ENCODE measurements at regions not wholly inside any gene's neighbourhood (a gene's known extent, or its start where the extent isn't known, plus 50 kb on each side); places are given as distances from the start of the nearest gene placed in this dataset.
"Not testable (repeated sequence)": the region's sequence is repeated elsewhere in the genome, so short reads cannot be mapped to it uniquely, and the experiment has no call there.

DNA sequence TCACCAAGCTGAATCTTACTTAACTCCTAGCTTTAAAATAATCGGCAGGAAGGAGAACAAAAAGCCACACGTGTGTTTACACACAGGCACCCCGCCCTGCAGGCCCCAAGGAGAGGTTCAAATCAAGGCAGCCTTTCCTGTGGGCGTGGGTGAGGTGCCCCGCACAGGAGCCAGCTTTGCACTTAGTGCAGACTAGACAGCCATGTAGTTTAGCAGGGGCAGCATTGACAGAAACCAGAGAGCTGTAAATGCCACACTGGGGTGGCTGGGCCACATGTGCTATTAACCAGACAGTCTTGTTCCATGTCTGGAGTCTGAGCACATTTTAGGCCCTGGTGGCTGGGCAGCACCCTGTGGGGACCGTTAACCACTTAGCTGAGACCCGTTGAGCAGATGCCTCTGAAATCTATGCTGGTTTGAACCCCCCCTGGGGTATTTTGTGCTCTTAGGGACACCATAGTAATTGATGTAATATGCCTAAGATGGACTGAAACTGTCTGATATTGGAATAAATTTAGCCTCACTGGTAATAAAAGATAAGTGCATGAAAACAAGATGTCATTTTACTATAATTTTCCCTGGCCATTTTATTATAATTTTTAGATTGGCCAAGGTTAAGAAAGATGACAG is 106.4 kb upstream of the KCNG1 start:
- DNase-seq (ENCODE audit: low read depth, low spot score): no peak

- DNase-seq (ENCODE audit: low read depth, low spot score): no peak
Measured at GRCh38 chr20:51128198-51128597, 105.3 kb upstream of the KCNG1 start.

GRCh38 chr20:51127713-51128112 is 104.8 kb upstream of the KCNG1 start:
- DNase-seq (ENCODE audit: low read depth, low spot score): no peak

- no peak for DNase-seq (ENCODE audit: low read depth, low spot score)
Measured at GRCh38 chr20:51126337-51126736, 103.4 kb upstream of the KCNG1 start.

DNA sequence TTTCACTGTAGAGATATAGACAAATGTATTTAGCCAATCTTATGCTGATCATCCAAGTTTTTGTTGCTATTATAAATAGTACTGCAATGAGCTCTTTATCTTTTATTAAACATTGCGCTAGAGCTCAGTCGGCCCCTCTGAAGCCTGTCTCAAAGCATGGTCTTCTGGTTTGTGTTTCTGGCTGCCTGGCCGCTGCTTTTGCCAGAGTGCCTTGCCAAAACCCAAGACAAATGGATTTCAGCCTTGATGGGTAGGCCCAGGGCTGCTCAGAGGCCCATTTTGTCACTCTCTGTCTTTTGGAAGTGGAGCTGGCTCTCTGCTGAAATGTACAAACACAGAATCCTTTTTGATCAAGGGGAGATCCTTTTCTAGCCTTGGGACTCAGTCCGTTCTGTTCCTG is 102.9 kb upstream of the KCNG1 start:
- DNase-seq (ENCODE audit: low read depth, low spot score): no peak

DNA sequence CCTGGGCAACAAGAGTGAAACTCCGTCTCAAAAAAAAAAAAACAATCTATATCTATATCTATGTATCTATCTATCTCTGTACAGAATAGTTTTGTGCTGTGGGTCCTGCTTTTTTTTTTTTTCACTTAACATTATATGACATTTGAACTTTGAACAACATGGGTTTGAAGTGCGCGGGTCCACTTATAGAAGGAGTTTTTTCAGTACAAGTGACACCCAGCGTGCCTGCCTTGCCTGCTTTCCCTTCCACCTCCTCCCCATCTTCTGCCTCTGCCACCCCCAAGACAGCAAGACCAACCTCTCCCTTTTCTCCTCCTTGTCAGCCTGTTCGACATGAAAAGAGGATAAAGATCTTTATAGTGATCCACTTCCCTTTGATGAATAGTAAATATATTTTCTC is 102.2 kb upstream of the KCNG1 start:
- DNase-seq (ENCODE audit: low read depth, low spot score): no peak

DNA sequence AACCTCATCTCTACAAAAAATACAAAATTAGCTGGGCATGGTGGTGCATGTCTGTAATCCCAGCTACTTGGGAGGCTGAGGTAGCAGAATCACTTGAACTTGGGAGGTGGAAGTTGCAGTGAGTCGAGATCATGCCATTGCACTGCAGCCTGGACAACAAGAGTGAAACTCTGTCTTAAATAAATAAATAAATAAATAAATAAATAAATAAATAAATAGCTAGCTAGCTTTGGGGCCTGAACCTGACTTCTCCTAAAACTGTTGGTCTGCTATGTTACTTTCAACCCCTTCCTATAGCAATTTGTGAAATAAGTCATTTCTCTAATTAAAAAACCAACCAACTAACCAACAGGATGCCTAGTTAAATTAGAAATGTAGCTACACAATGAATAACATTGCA is 101.0 kb upstream of the KCNG1 start:
- DNase-seq (ENCODE audit: low read depth, low spot score): not testable (repeated sequence)

GRCh38 chr20:51122931-51123658 is 100.2 kb upstream of the KCNG1 start:
- DNase-seq (ENCODE audit: low read depth, low spot score): no peak

GRCh38 chr20:51121901-51122412 is 99.0 kb upstream of the KCNG1 start:
- DNase-seq (ENCODE audit: low read depth, low spot score): no peak

GRCh38 chr20:51121272-51121671 is 98.4 kb upstream of the KCNG1 start:
- no peak for DNase-seq (ENCODE audit: low read depth, low spot score)

DNA sequence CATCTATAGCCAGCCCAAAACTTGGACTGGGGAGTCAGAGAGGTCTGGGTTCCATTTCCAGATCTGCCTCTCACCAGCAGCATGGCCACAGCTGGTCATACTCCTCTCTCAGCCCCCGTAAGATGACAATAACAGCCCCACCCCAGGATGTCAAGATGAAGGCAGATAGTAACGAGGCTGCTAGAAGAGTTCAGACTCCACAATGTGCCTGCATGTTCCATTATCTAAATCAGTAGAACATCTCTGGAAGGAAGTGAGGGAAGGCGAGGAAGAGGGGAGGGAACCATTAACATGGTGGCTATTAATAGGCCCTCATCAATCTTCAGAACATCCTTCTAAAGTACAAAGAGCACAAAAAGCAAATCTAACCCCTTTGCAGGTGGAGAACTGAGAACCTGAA is 98.0 kb upstream of the KCNG1 start:
- no peak for DNase-seq (ENCODE audit: low read depth, low spot score)

GRCh38 chr20:51120438-51120837 is 97.5 kb upstream of the KCNG1 start:
- no peak for DNase-seq (ENCODE audit: low read depth, low spot score)

DNA sequence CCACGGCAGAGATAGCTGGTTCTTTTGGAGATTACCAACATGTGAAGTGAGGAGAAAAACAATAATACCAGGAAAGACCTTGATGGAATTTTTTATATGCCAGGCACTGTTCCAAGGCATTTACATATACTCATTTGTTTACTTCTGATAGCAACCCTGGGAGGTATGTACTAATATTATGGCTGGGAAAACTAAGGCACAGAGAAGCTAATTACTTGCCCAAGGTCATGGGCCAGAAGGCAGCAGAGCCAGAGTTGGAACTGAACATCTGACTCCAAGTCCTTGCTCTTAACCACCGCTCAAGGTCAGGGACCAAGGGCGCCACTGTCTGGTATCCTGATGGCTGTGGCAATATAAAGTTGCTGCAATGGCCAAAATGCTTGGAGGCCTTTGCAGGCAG is 97.0 kb upstream of the KCNG1 start:
- no peak for DNase-seq (ENCODE audit: low read depth, low spot score)

DNA sequence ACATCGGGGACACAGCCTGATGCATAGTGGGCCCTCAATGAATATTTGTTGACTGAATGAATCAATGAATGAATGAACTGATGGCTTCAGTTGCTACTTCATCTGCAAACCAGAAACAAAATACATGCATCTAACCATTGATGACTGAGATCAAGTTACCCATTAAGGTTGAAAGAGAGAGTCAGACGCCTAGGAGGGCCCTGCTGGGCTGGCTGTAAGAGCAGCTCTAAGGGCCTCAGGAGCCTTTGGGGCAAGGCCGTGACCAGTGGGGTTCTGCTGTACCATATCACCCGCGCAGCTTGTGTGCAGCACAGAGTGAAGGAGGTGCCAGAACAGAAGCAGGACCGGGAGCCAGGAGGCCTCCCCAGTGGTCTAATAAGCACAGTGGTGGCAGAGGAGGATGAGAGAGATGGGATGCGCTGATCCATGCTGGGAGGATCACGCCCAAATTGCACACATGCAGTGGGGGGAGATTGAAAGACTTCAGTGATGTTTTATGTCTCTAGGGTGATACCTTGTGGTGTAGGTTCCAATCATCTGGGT is 96.1 kb upstream of the KCNG1 start:
- DNase-seq (ENCODE audit: low read depth, low spot score): no peak

GRCh38 chr20:51118216-51118615 is 95.3 kb upstream of the KCNG1 start:
- DNase-seq (ENCODE audit: low read depth, low spot score): no peak

DNA sequence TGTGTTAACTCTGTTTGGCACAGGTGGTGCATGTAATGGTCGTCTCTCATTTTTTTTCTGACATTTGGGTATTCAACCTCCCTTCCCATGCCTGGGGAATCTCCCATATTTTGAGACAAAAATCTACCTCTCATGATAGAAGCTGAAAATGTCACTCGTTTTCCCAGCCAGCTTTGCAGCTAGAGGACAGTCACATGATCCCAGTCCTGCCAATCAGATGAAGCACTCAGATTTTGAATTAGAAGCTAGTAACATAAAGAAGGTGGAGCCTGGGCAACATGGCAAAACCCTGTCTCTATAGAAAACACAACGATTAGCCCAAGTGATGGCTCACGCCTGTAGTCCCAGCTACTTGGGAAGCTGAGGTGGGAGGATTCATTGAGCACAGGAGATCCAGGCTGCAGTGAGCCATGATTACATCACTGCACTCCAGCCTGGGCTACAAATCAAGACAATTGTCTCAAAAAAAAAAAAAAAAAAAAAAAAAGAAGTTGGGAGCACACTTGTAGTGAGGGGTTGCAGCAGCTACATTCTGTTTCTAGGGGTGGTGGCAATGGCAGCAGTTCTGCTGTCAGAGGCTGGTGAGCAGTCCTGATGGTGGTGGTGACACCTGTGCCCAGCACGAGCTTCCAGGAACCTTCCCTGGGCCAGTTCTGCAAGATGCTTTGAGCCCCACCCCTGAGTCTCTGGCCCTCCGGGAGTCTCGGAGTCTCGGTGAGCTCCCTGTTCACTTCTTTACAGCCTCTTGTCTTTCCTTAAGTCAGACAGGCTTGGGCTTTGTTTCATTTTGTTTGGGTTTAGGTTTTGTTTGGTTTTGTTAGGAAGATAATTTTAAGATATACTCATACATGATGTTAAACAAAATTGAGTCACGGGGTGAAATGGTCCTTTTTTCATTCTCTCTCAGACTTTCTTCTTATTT is 94.1 kb upstream of the KCNG1 start:
- DNase-seq (ENCODE audit: low read depth, low spot score): no peak

- no peak for DNase-seq (ENCODE audit: low read depth, low spot score)
Measured at GRCh38 chr20:51111290-51111689, 88.4 kb upstream of the KCNG1 start.

DNA sequence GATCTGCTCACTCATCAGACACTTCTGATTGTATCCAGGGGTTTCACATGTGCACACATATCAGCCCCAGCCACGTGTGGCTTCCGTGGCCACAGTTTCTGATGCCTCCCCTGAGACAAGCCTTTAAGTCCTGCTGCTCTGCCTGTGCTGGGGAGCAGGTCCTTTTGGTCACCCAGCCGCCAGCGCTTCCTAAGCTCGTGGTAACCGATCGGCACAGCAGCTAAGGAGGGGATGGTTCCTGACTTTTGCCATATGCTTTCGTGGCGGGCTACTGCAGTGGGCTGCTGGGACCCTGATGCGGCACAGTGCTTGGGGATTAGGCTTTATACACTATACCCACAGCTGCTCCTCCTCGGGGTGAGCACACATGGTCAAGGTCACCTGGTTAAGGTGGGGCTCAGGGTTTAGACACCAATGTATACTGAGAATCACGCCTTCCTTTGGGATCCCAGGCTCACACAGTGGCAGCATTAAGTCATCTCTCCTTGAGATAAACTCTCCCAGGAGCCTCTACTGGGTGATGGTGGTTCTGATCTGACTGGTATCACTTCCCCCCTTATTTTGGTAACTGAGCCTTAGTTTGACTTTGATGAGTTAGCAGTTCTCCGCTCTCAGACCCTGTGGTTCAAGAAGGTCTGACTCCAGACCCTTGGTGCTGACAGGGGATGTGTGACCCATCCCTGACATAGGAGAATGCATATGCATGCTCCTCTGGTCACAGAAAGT is 85.9 kb upstream of the KCNG1 start:
- no peak for DNase-seq (ENCODE audit: low read depth, low spot score)

GRCh38 chr20:51106011-51106410 is 83.1 kb upstream of the KCNG1 start:
- DNase-seq (ENCODE audit: low read depth, low spot score): no peak

DNA sequence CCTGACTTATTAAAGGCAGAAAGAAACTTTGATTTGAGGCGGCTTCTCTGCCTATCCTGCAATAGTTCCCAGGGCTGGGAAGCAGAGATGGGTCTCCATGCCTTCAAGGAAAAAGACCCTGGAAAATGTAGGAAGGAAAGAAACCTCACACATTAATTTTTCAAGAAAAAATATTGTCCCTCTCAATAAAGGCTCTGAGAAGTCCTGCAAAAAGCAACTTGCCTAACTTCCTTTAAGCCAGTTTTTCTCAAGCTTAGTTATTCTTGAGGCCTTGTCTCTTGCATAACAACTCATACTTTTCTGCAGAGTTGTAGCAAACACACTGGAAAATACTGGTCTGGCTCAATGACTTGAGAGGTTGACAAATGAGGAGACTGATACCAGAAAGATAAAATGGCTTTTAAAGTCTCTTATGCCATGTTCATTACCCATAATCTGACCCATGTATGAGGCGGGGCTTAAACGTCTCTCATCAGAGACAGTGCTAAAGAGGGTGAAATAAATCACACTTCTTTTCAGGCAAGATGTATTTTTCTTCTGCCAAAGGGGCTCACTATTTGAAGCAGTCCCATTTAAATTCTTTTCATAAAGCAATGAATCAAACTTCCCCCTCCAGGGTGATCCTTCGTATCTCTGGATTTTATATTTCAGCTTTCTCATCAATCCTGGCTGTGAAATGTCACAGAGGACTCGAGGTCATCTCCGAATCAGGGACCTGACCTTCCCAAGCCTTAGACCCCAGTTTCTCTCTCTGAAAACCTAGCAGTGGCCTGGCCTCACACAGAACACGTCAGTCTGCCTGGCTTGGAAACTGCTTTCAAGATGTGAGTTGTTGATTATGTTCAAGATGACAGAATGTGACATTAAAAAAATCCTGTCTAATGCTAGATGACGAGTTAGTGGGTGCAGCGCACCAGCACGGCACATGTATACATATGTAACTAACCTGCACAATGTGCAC is 82.3 kb upstream of the KCNG1 start:
- no peak for DNase-seq (ENCODE audit: low read depth, low spot score)

Measured in pulmonary artery endothelial cell (primary cell).